Mucosa of descending colon (tissue), 3 donors: ENCODE measurements at regions not wholly inside any gene's neighbourhood (a gene's known extent, or its start where the extent isn't known, plus 50 kb on each side); places are given as distances from the start of the nearest gene placed in this dataset.

ENCODE experiments used
- ATAC-seq: fragments of 200-7000 bp; cut with Tn5 transposase; one replicate; pipeline ENCODE4 v1.9.1; 2020; ENCODE audit warnings: mild to moderate bottlenecking, moderate library complexity
- DNase-seq, 3 donors: peaks; one replicate each; pipeline ENCODE4 v3.0.0-alpha.2; 2020
- H3K36me3 ChIP-seq: fragments of 200-600 bp; one replicate; pipeline ENCODE4 v1.8.0; 2021; ENCODE audit warnings: low read depth, mild to moderate bottlenecking
- H3K4me1 ChIP-seq: fragments of 200-600 bp; one replicate; pipeline ENCODE4 v1.8.0; 2021; ENCODE audit warnings: low read depth, mild to moderate bottlenecking
- H3K4me3 ChIP-seq: fragments of 200-600 bp; one replicate; pipeline ENCODE4 v1.8.0; 2021; ENCODE audit warnings: mild to moderate bottlenecking
- H3K9me3 ChIP-seq: fragments of 200-600 bp; one replicate; pipeline ENCODE4 v1.8.0; 2021; ENCODE audit warnings: mild to moderate bottlenecking
- CTCF ChIP-seq: fragments of 200-600 bp; IDR thresholded peaks from one replicate; pipeline ENCODE4 v1.8.0; 2022; ENCODE audit warnings: antibody characterized with exemption, mild to moderate bottlenecking
- intact Hi-C, 2 donors: fragments of 100-400 bp; cut with DNase I in 1 of 2; cut with micrococcal nuclease in 1 of 2; formaldehyde crosslinking; loops; one replicate each; pipeline versions ENCODE4 v1.11.0 to v1.11.1; 2022; cut with DNase I, micrococcal nuclease
- donor health status: DM: no; HTN: no; CAD: no; lungs with moderate emphysema.
- donor health status: DM: no; HTN: no; CAD: no.
- donor health status: DM: no; HTN: yes; CAD: no.

- intact Hi-C loops: no loop called here
- H3K4me3 ChIP-seq: no peak overlapping the region
- H3K36me3 ChIP-seq: no peaks in the 10 kb centered on the region
- TF ChIP-seq CTCF: no peak
- no peaks in the 10 kb centered on the region for H3K4me1 ChIP-seq
- no peaks in the 10 kb centered on the region for H3K9me3 ChIP-seq
- DNase-seq: no peak
- no peak for ATAC-seq
Observed at GRCh38 chr4:83885256-83886182, 349.6 kb downstream of the GPAT3 start.

GRCh38 chr4:83876047-83876446 lies 340.1 kb downstream of the GPAT3 start:
- intact Hi-C loops: no loop called here
- TF ChIP-seq CTCF: no peak
- Histone ChIP-seq H3K4me1 (no peaks in the 10 kb centered on the region), H3K36me3 (no peaks in the 10 kb centered on the region), H3K4me3 (no peak overlapping the region), H3K9me3 (no peaks in the 10 kb centered on the region)
- DNase-seq: no peak
- ATAC-seq: no peak

- no peaks in the 10 kb centered on the region for H3K4me1 ChIP-seq
- DNase-seq (no peak), ATAC-seq (no peak)
- no peaks in the 10 kb centered on the region for H3K36me3 ChIP-seq
- H3K9me3 ChIP-seq: no peaks in the 10 kb centered on the region
- no peak for TF ChIP-seq CTCF
- H3K4me3 ChIP-seq: no peak overlapping the region
- intact Hi-C loops: no loop called here
Observed at GRCh38 chr4:83875437-83875836, 339.5 kb downstream of the GPAT3 start.

- Histone ChIP-seq H3K4me3 (no peak overlapping the region), H3K36me3 (no peaks in the 10 kb centered on the region), H3K9me3 (no peaks in the 10 kb centered on the region), H3K4me1 (no peaks in the 10 kb centered on the region)
- TF ChIP-seq CTCF: no peak
- ATAC-seq (no peak), DNase-seq (no peak)
- intact Hi-C loops: no loop called here
Observed at GRCh38 chr4:83873996-83874395, 338.1 kb downstream of the GPAT3 start.

GRCh38 chr4:83870328-83870950 lies 334.5 kb downstream of the GPAT3 start:
- TF ChIP-seq CTCF: no peak
- intact Hi-C loops: no loop called here
- no peaks in the 10 kb centered on the region for H3K36me3 ChIP-seq
- H3K4me1 ChIP-seq: no peaks in the 10 kb centered on the region
- H3K9me3 ChIP-seq: no peaks in the 10 kb centered on the region
- no peak for ATAC-seq
- no peak for DNase-seq
- H3K4me3 ChIP-seq: no peak overlapping the region
